Adipocyte (in vitro differentiated cells): ENCODE measurements at regions not wholly inside any gene's neighbourhood (a gene's known extent, or its start where the extent isn't known, plus 50 kb on each side); places are given as distances from the start of the nearest gene placed in this dataset.

Source experiments
- DNase-seq: peaks from one replicate; pipeline ENCODE4 v3.0.0-alpha.2; 2015; ENCODE audit warnings: low read depth
- H3K27me3 ChIP-seq: replicated peaks from 2 replicates; pipeline ENCODE4 v1.7.0; 2013; ENCODE audit warnings: mild to moderate bottlenecking, low read length, moderate library complexity; ENCODE audit not compliant: control insufficient read depth, insufficient read depth
- H3K36me3 ChIP-seq: 2 replicates; pipeline ENCODE4 v1.7.0; 2013; ENCODE audit warnings: low read length, mild to moderate bottlenecking, moderate library complexity; ENCODE audit not compliant: control insufficient read depth, insufficient read depth, severe bottlenecking
- H3K4me1 ChIP-seq: 2 replicates; pipeline ENCODE4 v1.7.0; 2013; ENCODE audit warnings: mild to moderate bottlenecking, low read length, moderate library complexity; ENCODE audit not compliant: control insufficient read depth, insufficient read depth
- H3K4me3 ChIP-seq: 2 replicates; pipeline ENCODE4 v1.7.0; 2013; ENCODE audit warnings: mild to moderate bottlenecking, low read length, moderate library complexity
- H3K9ac ChIP-seq: 2 replicates; pipeline ENCODE4 v1.7.0; 2013; ENCODE audit warnings: mild to moderate bottlenecking, low read length, moderate library complexity
- H3K9me3 ChIP-seq: 2 replicates; pipeline ENCODE4 v1.7.0; 2013; ENCODE audit warnings: mild to moderate bottlenecking, low read length, moderate library complexity; ENCODE audit not compliant: control insufficient read depth

- H3K9me3 ChIP-seq, result peaks cover 6% of the 10 kb centered on the region
- H3K4me3 ChIP-seq, result no peak overlapping the region
- H3K9ac ChIP-seq, result no peak overlapping the region
- H3K27me3 ChIP-seq, result no peaks in the 10 kb centered on the region
- no peak for DNase-seq
- no peaks in the 10 kb centered on the region for H3K4me1 ChIP-seq
- H3K36me3 ChIP-seq, result no peaks in the 10 kb centered on the region
Measured at GRCh38 chr12:126163984-126164383, 1098.7 kb downstream of the AACS start.

- H3K27me3 ChIP-seq, result no peaks in the 10 kb centered on the region
- no peaks in the 10 kb centered on the region for H3K36me3 ChIP-seq
- no peaks in the 10 kb centered on the region for H3K9me3 ChIP-seq
- H3K9ac ChIP-seq, result no peak overlapping the region
- no peak overlapping the region for H3K4me3 ChIP-seq
- H3K4me1 ChIP-seq, result no peaks in the 10 kb centered on the region
- no peak for DNase-seq
Measured at GRCh38 chr12:126171937-126172559, 1106.8 kb downstream of the AACS start.

- H3K36me3 ChIP-seq, result no peaks in the 10 kb centered on the region
- H3K9me3 ChIP-seq, result no peaks in the 10 kb centered on the region
- no peaks in the 10 kb centered on the region for H3K27me3 ChIP-seq
- DNase-seq, result peak; percentile 0
- peaks cover 3% of the 10 kb centered on the region for H3K4me1 ChIP-seq
- no peak overlapping the region for H3K4me3 ChIP-seq
- H3K9ac ChIP-seq, result no peak overlapping the region
Measured at GRCh38 chr12:126182619-126183236, 1117.5 kb downstream of the AACS start.

- peaks cover 3% of the 10 kb centered on the region for H3K4me1 ChIP-seq
Measured at GRCh38 chr12:126185025-126185424, 1119.8 kb downstream of the AACS start.

GRCh38 chr12:126189856-126190255, 1124.6 kb downstream of the AACS start:
- no peak for DNase-seq
- H3K36me3 ChIP-seq, result no peaks in the 10 kb centered on the region
- no peak overlapping the region for H3K4me3 ChIP-seq
- peaks cover 18% of the 10 kb centered on the region for H3K27me3 ChIP-seq
- H3K9me3 ChIP-seq, result peaks cover 2% of the 10 kb centered on the region
- H3K9ac ChIP-seq, result no peak overlapping the region
- H3K4me1 ChIP-seq, result no peaks in the 10 kb centered on the region

More at GRCh38 chr12:126185025-126185424, 1119.8 kb downstream of the AACS start:
- Histone ChIP-seq H3K9ac (no peak overlapping the region), H3K9me3 (peaks cover 2% of the 10 kb centered on the region), H3K27me3 (peaks cover 6% of the 10 kb centered on the region), H3K36me3 (no peaks in the 10 kb centered on the region), H3K4me3 (no peak overlapping the region)
- DNase-seq, result no peak

- H3K27me3 ChIP-seq, result peaks cover 18% of the 10 kb centered on the region
- peaks cover 2% of the 10 kb centered on the region for H3K9me3 ChIP-seq
- no peak overlapping the region for H3K4me3 ChIP-seq
- no peak for DNase-seq
- no peak overlapping the region for H3K9ac ChIP-seq
- no peaks in the 10 kb centered on the region for H3K36me3 ChIP-seq
- no peaks in the 10 kb centered on the region for H3K4me1 ChIP-seq
Measured at GRCh38 chr12:126191031-126191891, 1126.0 kb downstream of the AACS start.

GRCh38 chr12:126191949-126192348, 1126.7 kb downstream of the AACS start:
- no peaks in the 10 kb centered on the region for H3K4me1 ChIP-seq
- no peak for DNase-seq
- H3K9me3 ChIP-seq, result peaks cover 2% of the 10 kb centered on the region

GRCh38 chr12:126193190-126193589, 1128.0 kb downstream of the AACS start:
- Histone ChIP-seq H3K4me1 (no peaks in the 10 kb centered on the region), H3K36me3 (no peaks in the 10 kb centered on the region), H3K9me3 (peaks cover 2% of the 10 kb centered on the region), H3K4me3 (no peak overlapping the region), H3K27me3 (peaks cover 18% of the 10 kb centered on the region), H3K9ac (no peak overlapping the region)
- DNase-seq, result no peak

More at GRCh38 chr12:126191949-126192348, 1126.7 kb downstream of the AACS start:
- Histone ChIP-seq H3K36me3 (no peaks in the 10 kb centered on the region), H3K9ac (no peak overlapping the region), H3K4me3 (no peak overlapping the region), H3K27me3 (peaks cover 18% of the 10 kb centered on the region)

- Histone ChIP-seq H3K4me1 (no peaks in the 10 kb centered on the region), H3K9me3 (no peaks in the 10 kb centered on the region), H3K4me3 (no peak overlapping the region), H3K9ac (no peak overlapping the region), H3K36me3 (no peaks in the 10 kb centered on the region), H3K27me3 (peaks cover 8% of the 10 kb centered on the region)
- DNase-seq, result no peak
Measured at GRCh38 chr12:126196263-126196662, 1131.0 kb downstream of the AACS start.

GRCh38 chr12:126198516-126198915, 1133.3 kb downstream of the AACS start:
- no peak overlapping the region for H3K4me3 ChIP-seq
- H3K9ac ChIP-seq, result no peak overlapping the region
- H3K36me3 ChIP-seq, result no peaks in the 10 kb centered on the region
- DNase-seq, result no peak
- no peaks in the 10 kb centered on the region for H3K9me3 ChIP-seq
- no peaks in the 10 kb centered on the region for H3K4me1 ChIP-seq
- H3K27me3 ChIP-seq, result no peaks in the 10 kb centered on the region

- Histone ChIP-seq H3K27me3 (no peaks in the 10 kb centered on the region), H3K4me1 (no peaks in the 10 kb centered on the region)
- no peak for DNase-seq
Measured at GRCh38 chr12:126198966-126199692, 1133.9 kb downstream of the AACS start.

More at GRCh38 chr12:126198966-126199692, 1133.9 kb downstream of the AACS start:
- Histone ChIP-seq H3K9ac (no peak overlapping the region), H3K9me3 (no peaks in the 10 kb centered on the region), H3K4me3 (no peak overlapping the region), H3K36me3 (no peaks in the 10 kb centered on the region)
